HG03064 (cell line): ENCODE measurements at regions not wholly inside any gene's neighbourhood (a gene's known extent, or its start where the extent isn't known, plus 50 kb on each side); places are given as distances from the start of the nearest gene placed in this dataset.

Source experiments
- ATAC-seq: cut with Tn5 transposase; IDR thresholded peaks from one replicate; pipeline ENCODE4 v1.9.1; 2021; ENCODE audit warnings: low read depth; ENCODE audit not compliant: unreplicated experiment

DNA sequence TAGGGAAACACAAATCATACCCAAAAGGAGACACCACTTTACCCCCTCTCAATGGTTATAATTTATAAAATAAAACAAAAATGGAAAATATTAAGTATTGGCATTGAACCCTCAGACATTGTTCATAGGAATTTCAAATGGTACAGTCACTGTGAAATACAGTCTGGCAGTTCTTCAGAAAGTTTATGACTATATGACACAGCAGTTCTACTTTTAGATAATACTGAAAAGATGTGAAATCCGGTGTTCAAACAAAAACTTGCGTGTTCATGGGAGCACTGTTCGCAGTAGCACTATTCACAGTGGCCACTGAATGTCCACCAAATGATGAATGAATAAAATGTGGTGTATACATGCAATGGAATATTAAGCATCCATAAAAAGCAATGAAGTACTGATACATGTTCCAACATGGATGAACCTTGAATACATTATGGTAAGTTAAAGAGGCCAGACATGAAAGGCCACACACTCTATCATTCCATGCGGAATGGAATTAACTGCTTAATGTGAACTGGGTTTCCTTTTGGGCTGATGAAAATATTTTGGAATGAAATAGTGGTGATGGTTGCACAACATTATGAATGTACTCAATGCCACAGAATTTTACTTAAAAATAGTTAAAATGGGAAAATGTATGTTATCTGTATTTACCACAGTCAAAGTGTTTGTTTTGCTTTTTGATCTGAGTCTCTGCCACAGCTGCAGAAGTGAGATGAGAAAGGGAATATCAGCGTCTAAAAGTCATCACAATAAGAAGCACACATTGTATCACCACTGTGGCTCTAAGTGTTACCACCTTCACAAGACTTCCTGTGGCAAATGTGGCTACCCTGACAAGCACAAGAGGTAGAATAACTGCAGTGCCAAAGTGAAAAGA is 864.6 kb downstream of the SUCLG1 start:
- no peak for ATAC-seq

DNA sequence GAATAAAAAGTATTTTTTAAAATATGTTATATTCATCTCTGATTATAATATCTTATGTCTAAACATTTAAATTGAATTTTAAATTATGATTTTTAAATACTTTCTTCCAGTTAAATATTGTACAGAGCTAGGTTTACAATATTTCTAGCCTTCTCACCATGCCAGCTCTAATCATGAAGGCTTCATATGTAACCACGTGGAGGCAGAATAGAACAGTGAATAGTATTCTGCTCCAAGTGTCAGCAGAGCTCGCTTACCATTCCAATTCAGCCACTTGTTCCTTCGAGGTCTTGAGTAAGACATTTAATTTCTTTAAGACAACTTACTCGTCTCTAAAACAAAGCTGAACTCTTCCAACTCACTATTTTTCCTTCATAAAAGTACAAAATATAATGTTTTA is 871.8 kb downstream of the SUCLG1 start:
- no peak for ATAC-seq

DNA sequence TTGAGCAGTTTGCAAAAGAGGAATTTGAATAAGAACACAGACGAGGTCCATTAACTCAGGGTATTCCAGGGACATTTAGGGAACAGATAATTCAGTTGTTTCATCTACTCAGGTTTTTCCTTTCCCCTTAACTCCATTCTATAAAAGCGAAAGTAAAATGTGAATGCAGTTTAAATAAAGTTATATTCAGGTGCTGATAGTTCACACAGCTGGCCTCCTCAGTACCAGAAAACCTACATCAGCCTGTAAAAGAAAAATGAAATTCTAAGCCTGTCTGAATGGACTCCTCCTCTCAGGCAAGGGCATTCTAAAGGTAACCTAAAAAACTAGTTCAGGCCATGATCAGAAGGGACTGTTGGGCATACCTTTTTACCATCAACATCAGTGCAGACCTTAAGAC is 873.8 kb downstream of the SUCLG1 start:
- no peak for ATAC-seq

DNA sequence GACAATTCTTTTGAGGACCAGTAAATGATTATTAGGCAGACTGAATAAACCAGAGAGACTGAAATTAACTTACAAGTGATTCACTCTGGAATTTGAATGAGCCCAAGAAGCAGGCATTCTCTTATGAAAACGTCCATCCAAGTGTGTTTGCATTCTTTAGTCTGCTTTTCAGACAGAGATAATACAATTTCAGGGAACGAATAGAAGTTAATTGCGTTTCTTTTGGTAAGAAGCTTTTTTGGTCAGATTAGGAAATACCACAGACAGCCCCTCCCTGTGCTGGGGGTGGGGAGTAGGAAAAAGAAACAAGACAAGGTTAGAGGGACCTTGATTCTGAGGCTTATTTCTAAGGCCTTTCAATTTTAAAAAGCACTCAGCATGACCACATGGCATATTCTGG is 874.4 kb downstream of the SUCLG1 start:
- no peak for ATAC-seq

DNA sequence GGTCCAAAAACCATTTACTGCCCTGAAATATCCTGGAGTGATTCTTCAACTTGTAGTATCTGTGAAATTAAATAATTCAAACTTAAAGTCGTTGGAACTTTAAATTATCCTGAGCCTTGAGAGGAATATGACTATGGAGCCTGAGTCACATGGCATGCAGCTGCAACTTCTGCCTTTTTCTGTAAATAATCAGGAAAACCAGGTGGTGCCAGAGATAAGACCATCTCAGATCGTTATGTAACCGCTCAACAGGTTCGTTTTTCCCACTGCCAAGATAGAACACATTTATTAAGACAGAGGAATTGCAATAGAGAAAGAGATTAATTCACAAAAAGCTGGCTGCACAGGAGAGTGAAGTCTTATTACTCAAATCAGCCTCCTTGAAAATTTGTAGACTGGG is 876.5 kb downstream of the SUCLG1 start:
- no peak for ATAC-seq

DNA sequence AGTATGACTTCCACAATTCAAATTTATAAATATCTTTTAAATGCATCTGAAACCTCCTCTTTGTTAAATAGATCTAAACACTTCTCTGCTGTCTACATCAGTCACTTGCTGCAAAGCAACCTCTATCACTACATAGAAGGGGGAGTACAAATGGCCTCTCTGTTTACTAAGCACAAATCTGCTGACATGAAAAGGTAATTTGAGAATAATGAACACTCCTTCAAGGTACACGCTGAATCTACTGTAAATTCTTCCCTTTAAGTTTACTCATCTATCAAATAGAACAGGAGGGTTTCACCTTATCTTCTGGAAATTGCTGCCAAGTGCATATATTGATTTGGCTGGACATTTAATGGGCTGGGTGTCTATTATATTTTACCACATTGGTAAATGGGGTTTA is 879.6 kb downstream of the SUCLG1 start:
- no peak for ATAC-seq

DNA sequence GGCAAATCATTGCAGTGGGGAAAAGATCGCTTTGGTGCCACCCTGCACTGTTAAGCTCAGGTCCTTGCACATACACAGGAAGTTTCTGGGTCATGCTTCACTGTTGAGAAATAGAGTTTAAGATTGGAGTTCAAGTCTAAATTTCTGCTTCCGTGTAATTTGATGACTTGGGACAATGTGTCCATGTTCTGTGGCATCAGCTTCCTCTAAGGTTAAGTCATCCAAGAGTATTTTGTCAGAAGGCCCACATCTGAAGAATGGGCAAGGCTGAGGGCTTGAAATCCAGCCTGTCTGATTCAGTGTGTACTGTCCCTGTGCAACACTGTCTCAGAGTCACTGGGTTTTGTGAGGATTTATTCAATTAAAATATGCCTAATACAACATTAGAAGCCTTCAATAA is 880.7 kb downstream of the SUCLG1 start:
- ATAC-seq = no peak

DNA sequence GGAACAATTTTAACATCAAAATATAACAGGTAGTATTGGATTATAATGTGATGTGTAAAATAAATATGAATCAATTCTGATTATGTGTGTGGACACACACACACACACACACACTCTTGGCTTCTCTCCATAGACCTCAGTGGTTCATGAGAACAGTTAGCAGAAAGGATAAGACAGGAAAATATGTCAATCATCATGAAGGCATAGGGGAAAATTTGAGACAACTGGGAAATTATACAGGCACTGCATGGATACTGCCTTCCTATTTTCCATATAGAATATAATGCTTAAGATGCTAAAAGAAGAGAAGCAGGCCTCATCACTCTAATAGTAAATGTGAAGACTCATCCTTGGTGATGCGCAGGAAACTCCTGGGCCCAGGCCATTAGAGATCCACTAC is 884.5 kb downstream of the SUCLG1 start:
- no peak for ATAC-seq

DNA sequence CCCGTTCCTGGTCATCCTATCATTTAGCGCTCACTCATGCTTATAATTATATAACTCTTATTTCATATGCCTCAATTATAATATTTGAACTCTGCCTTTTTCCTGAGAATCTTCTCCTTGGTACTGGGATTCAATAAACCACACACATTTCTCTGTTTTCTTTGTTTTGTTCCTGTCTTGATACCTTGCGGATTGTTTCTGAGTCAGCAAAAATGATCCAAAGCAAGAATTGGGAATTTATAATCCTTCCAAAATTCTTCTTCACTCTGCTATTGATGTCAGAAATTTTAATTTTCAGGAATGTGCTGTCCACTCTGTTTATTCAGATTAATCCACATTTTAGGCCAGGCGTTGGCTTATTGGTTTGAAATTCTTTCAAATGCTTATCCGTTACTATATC is 886.0 kb downstream of the SUCLG1 start:
- no peak for ATAC-seq

DNA sequence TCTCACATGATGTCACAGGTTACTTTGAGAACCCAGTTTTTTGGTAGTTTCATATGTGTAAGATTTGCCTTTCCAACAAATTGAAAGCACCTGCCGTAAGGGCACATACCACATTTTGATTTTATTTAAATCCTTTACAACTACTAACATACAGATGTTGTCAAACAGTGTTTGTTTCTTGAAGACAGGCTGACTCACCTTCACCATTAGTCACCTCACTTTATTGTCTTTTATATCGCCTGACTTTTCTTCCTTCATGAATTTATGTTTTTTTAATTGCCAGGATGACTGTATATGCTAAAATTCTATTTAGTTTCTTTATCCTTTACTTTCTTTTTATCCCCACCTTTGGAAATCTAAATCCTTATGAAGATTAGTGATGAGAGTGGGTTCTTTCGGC is 886.7 kb downstream of the SUCLG1 start:
- ATAC-seq = no peak

DNA sequence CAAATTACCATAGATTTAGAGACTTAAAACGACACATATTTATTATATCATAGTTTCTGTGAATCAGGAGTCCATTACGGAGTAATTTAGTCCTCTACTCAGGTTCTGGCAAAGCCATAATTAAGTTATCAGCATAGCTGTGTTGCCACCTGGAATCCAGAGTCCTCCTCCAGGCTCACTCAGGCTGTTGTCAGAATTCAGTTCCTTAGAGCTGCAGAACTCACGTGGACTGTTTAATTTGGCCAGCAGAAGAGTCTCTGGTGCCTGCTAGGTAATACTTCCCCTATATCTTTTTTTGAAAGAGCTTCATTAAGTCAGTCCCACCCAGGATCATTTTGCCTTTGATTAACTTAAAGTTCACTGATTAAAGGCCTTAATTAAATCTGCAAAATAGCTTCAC is 891.5 kb downstream of the SUCLG1 start:
- no peak for ATAC-seq

DNA sequence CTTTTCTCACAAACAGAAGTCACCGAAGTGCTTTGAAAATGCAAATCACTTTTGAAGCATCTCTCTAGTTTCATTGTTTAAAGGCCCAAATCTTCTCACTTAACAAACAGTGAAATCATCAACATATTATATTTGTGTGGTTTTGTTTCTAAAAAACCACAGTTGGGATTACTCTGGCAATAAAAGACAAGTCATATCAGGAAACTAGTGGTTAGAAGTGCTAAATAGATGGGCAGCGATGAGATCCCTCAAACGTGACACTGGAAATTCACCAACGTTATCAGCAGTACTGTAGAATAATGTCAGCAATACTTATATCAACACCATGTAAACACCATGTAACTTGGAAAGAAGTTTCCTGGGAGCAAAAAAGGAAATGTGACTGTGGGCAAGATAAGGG is 893.5 kb downstream of the SUCLG1 start:
- ATAC-seq = no peak

DNA sequence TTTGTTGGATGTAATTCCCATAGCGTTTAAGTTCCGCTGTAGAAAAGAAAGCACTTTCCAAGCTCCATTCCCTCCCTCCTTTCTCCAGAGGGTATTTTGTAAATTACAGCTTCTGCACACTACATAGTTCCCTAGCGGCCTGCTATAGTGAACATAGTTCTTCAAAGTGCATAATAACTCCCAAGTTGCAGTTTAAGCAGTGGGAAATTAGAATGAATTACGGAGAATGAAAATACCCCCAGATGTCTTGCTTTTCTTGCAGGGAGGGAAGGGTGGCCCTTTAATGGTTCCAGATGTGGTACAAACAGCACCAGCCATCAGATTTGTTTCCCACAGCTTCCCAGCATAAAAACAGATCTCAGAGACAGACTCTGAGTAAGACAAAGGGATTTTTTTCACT is 893.9 kb downstream of the SUCLG1 start:
- no peak for ATAC-seq

DNA sequence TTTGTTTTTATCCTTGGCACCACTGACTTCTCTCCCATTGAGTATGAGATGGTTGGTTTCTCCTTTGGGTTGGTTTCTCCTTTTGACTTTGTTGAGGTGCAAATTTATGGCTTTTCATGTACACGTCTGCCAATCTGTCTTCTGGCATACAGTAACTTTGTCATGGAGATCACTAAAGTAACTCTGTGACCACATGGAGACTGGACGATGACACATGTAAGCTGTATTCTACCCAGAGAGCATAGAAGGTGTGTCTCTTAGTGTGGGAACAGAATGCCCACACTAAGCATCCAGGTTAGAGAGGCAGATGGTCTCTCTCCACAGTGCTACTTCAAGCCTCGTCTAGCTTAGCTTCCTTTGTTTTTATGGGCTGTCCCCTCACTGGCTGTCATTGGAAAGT is 897.5 kb downstream of the SUCLG1 start:
- no peak for ATAC-seq

DNA sequence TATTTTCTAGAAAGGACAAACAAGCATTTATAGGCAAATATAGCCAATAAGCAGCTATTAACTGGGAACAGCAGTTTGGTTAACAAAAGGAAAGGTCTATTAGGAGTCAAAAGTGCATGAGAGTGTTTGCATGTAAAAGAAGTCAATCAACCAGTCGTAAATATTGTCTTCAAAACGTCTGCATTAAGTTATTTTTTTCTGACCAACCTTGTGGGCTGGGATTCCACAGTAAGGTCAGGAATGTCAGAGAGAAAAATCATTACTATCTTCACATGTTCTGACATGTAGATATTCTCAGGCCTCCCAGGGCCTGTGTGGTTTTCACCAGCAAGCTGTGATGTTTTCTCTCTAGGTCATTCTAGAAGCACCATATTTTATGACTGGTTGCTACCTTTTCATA is 922.5 kb downstream of the SUCLG1 start:
- ATAC-seq = no peak

DNA sequence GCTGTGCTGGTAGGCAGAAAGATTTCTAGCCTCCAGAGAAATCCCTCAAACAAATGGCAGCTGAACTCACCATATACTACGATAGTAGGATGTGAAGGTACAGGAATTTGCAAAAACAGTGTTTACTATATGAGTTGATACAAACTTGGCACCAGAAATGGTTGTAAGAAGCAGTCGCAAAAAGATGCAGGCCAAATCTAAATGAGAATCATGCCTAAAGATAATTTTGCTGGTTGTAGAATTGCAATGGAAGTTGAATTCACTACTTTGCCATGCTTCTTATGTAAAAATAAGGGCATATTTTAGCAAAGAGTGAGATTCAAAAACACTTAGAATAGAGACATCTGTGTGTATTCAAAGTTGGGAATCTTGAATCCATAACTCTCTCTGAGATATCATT is 924.7 kb downstream of the SUCLG1 start:
- ATAC-seq = no peak

DNA sequence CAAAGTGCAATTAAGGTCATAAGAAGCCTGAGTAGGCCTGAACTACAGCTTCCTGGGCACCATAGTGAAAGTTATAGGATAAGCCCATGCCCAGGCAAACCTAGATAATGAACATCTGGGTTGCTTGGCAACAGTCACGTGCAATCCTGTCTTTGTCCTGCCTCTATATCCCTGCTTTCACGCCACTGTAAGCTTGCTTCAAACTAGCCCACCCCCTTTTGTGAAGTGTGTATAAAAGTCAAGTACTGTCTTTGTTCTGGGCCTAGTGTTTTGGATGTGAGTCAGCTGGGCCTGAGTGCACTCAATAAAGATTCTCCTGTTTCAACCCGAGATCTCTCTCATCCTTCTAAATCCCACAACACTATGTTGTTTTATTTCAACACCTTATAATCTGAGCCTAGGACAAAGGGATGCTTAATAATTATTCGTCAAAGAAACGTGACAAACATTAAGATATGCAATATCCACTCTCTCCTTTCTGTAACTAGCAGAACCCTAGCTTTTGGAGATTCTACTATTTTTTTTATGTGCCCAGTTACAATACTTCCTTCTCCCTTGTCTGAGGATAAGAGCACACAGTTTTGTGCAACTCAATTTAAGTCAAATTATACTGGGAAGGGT is 927.8 kb downstream of the SUCLG1 start:
- ATAC-seq = no peak

DNA sequence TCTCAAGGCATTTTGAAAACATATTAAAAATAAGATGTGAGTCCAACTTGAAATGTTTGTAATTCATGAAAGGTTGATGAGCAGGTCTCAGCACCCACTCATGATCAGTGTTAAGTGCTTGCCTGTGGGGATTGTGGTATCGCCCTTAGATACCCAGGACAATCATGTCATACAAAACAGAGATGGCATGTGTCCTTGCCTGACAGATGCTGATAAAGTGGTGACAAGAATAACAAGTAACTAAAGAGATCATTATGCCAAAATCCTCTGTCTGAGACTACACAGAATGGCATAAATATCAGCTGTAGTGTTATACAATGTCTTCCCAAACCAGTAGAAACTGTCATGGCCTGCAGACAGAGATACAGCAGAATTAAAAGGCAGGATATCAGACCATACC is 930.3 kb downstream of the SUCLG1 start:
- ATAC-seq = no peak

DNA sequence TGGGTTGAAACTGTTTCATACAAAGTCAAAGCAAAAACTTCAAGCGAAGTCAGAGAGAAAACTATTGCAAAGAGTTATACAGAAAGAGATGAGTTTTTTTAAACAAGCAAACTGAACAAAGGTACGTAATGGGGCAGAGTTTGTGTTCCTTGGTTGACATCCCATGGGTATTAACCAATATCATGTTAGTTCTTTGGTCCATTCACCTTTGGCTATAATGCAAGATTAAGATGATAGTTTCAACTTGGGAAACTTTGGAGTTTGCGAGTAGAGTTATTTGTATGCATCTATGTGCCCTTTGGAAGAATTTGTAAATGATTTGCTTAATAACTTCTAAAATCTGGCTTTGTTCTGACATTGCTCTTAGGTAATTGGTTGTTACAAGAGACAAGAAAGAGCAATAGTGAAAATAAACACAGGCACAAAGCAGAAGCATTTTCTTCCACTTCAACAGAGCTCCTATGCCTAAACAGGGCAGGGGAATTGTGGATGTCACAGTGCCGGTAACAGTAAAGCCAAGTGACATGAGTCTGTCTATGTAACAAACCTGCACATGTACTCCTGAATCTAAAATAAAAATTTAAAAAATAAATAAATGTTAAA is 936.1 kb downstream of the SUCLG1 start:
- ATAC-seq = no peak

DNA sequence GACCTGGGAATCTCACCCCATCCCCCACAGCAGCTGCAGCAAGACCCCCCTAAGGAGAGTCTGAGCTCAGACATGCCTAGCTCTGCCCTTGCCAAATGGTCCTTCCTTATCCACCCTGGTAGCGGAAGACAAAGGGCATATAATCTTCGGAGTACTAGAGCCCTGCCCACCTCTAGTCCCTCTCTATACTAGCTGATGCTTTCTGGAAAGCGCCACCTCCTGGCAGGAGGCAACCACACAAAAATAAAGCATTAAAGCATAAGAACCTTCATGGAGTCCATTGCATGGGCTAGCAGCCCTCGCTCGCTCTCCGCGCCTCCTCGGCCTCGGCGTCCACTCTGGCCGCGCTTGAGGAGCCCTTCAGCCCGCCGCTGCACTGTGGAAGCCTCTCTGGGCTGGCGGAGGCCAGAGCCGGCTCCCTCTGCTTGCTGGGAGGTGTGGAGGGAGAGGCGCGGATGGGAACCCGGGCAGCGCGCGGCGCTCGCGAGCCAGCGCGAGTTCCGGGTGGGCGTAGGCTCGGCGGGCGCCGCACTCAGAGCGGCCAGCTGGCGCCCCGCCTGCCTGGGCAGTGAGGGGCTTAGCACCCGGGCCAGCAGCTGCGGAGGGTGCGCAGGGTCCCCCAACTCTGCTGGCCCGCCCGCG is 941.2 kb downstream of the SUCLG1 start:
- no peak for ATAC-seq

DNA sequence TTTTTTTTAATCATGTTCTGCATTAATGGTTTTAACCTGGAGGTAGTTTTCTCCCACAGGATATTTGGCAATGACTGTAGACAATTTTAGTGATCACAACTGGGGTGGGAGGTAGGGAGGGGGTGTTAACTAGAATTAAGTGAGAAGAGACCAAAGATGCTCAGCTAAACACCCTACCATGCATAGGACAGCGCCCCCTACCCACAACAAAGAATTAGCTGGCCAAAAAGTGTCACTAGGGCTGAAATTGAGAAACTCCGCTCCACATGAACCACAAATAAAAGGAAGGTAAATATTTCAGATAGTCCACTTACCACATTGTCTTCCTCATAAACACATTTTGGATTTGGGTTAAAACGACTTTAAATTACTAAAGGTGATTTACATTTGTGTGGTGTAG is 942.6 kb downstream of the SUCLG1 start:
- no peak for ATAC-seq
